ENCODE measurements at regions not wholly inside any gene's neighbourhood (a gene's known extent, or its start where the extent isn't known, plus 50 kb on each side); places are given as distances from the start of the nearest gene placed in this dataset.

- DNase-seq (ENCODE audit: low read depth), result no peak
- no peak overlapping the region for H3K4me3 ChIP-seq (ENCODE audit: low read length)
- no peak for TF ChIP-seq CTCF (IDR thresholded peaks at IDR 0.05; ENCODE audit: insufficient read depth, low read depth, low read length, missing control alignments)
Measured at GRCh38 chr2:129002751-129003150, 684.1 kb upstream of the HS6ST1 start.

GRCh38 chr2:129004485-129004884 lies 685.8 kb upstream of the HS6ST1 start:
- no peak for TF ChIP-seq CTCF (IDR thresholded peaks at IDR 0.05; ENCODE audit: insufficient read depth, low read depth, low read length, missing control alignments)
- DNase-seq (ENCODE audit: low read depth), result no peak
- no peak overlapping the region for H3K4me3 ChIP-seq (ENCODE audit: low read length)

- DNase-seq (ENCODE audit: low read depth), result no peak
- no peak overlapping the region for H3K4me3 ChIP-seq (ENCODE audit: low read length)
- no peak for TF ChIP-seq CTCF (IDR thresholded peaks at IDR 0.05; ENCODE audit: insufficient read depth, low read depth, low read length, missing control alignments)
Measured at GRCh38 chr2:129004940-129005490, 686.3 kb upstream of the HS6ST1 start.

GRCh38 chr2:129006135-129006886 lies 687.6 kb upstream of the HS6ST1 start:
- no peak for TF ChIP-seq CTCF (IDR thresholded peaks at IDR 0.05; ENCODE audit: insufficient read depth, low read depth, low read length, missing control alignments)
- H3K4me3 ChIP-seq (ENCODE audit: low read length), result no peak overlapping the region
- DNase-seq (ENCODE audit: low read depth), result peak; percentile 16

GRCh38 chr2:129006901-129007300 lies 688.2 kb upstream of the HS6ST1 start:
- no peak for TF ChIP-seq CTCF (IDR thresholded peaks at IDR 0.05; ENCODE audit: insufficient read depth, low read depth, low read length, missing control alignments)
- DNase-seq (ENCODE audit: low read depth), result no peak
- H3K4me3 ChIP-seq (ENCODE audit: low read length), result no peak overlapping the region

- DNase-seq (ENCODE audit: low read depth), result peak; percentile 72
- no peak for TF ChIP-seq CTCF (IDR thresholded peaks at IDR 0.05; ENCODE audit: insufficient read depth, low read depth, low read length, missing control alignments)
Measured at GRCh38 chr2:129008055-129008880, 689.6 kb upstream of the HS6ST1 start.

More at GRCh38 chr2:129008055-129008880, 689.6 kb upstream of the HS6ST1 start:
- no peak overlapping the region for H3K4me3 ChIP-seq (ENCODE audit: low read length)

All from epithelial cell of esophagus (primary cell).